Tibial nerve (tissue), 4 donors: ENCODE measurements at regions not wholly inside any gene's neighbourhood (a gene's known extent, or its start where the extent isn't known, plus 50 kb on each side); places are given as distances from the start of the nearest gene placed in this dataset.
"Not testable (repeated sequence)": the region's sequence is repeated elsewhere in the genome, so short reads cannot be mapped to it uniquely, and the experiment has no call there.

Source experiments
- CTCF ChIP-seq, 5 experiments: fragments of 200-600 bp in 3 of 5; fragments of 450-650 bp in 2 of 5; sonication (generic) in 3 of 5; IDR thresholded peaks; one replicate each; pipeline ENCODE4 v1.5.1; 2016 to 2019; ENCODE audit warnings: antibody characterized with exemption in 5 of 5, mild to moderate bottlenecking in 3 of 5, moderate library complexity in 2 of 5
- EP300 ChIP-seq, 2 donors: sonication (generic); formaldehyde crosslinking; IDR thresholded peaks; one replicate each; pipeline ENCODE4 v1.6.1; 2017; ENCODE audit warnings: antibody characterized with exemption in 2 of 2, mild to moderate bottlenecking in 1 of 2

GRCh38 chr10:123283371-123283770, 129.2 kb downstream of the BUB3 start:
- TF ChIP-seq CTCF, EP300 (IDR thresholded peaks at IDR 0.05): not testable (repeated sequence)
